Esophagus muscularis mucosa (tissue), 3 donors: ENCODE measurements at regions not wholly inside any gene's neighbourhood (a gene's known extent, or its start where the extent isn't known, plus 50 kb on each side); places are given as distances from the start of the nearest gene placed in this dataset.

Source experiments
- CTCF ChIP-seq, 3 experiments: fragments of 200-600 bp in 2 of 3; fragments of 450-650 bp in 1 of 3; sonication (generic) in 2 of 3; IDR thresholded peaks; one replicate each; pipeline ENCODE4 v1.5.1; 2017 to 2019; ENCODE audit warnings: antibody characterized with exemption in 3 of 3, mild to moderate bottlenecking in 2 of 3, moderate library complexity in 1 of 3
- POLR2A ChIP-seq: fragments of 450-650 bp; IDR thresholded peaks from one replicate; pipeline ENCODE4 v1.6.1; 2017; ENCODE audit warnings: antibody characterized with exemption, moderate library complexity, mild to moderate bottlenecking, low read depth

GRCh38 chr4:152087335-152087734 lies 326.5 kb upstream of the GATB start:
- no peak for TF ChIP-seq CTCF (IDR thresholded peaks at IDR 0.05)
- no peak for TF ChIP-seq POLR2A
